ENCODE measurements at regions not wholly inside any gene's neighbourhood (a gene's known extent, or its start where the extent isn't known, plus 50 kb on each side); places are given as distances from the start of the nearest gene placed in this dataset.

DNA sequence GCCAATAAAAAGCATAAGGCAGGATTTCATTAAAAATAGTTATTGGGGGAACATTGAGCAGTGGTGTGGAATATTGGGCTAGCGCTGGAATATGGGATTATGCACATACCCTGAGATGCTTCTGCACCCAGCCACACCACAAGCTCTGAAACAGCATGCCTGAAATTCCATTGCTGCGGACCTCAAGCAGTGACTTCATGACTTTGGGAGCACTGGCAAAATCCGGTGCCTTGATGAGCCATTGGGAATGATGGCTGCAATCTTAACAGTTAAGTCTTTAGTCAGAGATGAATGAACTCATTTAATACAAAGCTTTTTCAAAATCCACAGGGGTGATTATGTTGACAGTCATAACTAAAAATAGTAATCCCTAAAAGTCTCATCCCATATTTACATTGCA lies 274.7 kb upstream of the MTPN start:
- TF ChIP-seq, protein P1, sequence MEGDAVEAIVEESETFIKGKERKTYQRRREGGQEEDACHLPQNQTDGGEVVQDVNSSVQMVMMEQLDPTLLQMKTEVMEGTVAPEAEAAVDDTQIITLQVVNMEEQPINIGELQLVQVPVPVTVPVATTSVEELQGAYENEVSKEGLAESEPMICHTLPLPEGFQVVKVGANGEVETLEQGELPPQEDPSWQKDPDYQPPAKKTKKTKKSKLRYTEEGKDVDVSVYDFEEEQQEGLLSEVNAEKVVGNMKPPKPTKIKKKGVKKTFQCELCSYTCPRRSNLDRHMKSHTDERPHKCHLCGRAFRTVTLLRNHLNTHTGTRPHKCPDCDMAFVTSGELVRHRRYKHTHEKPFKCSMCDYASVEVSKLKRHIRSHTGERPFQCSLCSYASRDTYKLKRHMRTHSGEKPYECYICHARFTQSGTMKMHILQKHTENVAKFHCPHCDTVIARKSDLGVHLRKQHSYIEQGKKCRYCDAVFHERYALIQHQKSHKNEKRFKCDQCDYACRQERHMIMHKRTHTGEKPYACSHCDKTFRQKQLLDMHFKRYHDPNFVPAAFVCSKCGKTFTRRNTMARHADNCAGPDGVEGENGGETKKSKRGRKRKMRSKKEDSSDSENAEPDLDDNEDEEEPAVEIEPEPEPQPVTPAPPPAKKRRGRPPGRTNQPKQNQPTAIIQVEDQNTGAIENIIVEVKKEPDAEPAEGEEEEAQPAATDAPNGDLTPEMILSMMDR (IDR thresholded peaks at IDR 0.05 in 8 of 11, conservative IDR thresholded peaks at IDR 0.05 in 3 of 11): no peak
- TF ChIP-seq POLR2A (IDR thresholded peaks at IDR 0.05) (no peak), POLR2AphosphoS5 (IDR thresholded peaks at IDR 0.05) (no peak)
